HG03135 (cell line): ENCODE measurements at regions not wholly inside any gene's neighbourhood (a gene's known extent, or its start where the extent isn't known, plus 50 kb on each side); places are given as distances from the start of the nearest gene placed in this dataset.

Experiments
- ATAC-seq: cut with Tn5 transposase; IDR thresholded peaks from one replicate; pipeline ENCODE4 v1.9.1; 2021; ENCODE audit warnings: mild to moderate bottlenecking, moderate library complexity; ENCODE audit not compliant: unreplicated experiment

GRCh38 chr6:140957386-140957785 lies 1175.3 kb upstream of the GJE1 start:
- ATAC-seq: no peak

GRCh38 chr6:140956571-140957369 lies 1176.0 kb upstream of the GJE1 start:
- ATAC-seq: no peak

DNA sequence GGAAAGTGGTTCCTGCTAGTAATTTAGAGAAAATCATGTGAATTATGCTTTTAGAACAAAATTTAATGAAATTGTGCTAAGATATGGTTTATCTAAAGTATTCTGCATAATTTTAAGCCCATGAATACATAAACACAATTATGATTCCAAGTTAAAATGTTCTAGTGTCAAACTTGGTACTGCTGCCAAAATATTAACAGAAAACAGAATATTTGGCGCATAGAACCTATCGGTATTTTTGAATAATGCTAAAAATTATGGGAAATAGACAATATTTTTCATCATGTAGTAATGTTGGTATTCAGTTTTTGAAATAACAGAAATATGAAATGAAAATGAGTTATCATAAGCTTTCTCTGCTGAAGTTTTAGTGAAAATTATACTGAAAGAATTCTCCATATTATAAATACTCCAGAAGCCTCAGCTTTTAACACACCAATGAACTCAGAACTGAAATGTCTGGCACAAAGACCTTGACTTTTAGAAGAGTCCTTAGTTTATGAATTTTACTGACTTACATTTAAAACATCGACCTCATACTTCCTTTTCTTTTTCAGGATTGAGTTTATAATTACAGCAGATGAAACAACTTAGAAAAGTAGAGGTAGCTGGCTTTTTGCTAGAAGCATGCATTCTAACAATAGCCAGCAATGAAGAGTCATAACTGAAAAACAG lies 1192.3 kb upstream of the GJE1 start:
- no peak for ATAC-seq

DNA sequence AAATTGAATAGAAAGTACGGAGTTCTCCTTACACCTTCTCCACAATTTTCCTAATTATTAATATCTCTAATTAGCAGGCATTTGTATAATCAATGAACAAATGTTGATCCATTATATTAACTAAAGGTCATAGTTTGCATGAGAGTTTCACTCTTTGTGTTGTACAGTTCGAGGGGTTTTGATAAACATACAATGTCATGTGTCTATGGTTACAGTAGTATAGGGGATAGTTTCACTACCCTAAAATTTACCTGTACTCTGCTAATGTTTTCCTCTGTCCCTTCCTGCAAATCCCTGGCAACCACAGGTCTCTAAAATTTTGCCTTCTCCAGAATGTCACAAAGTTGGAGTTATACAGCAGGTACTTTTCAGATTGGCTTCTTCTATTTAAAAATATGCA lies 1199.8 kb upstream of the GJE1 start:
- ATAC-seq: no peak

- no peak for ATAC-seq
These were observed 1201.1 kb upstream of the GJE1 start for GRCh38 chr6:140931581-140931980.

DNA sequence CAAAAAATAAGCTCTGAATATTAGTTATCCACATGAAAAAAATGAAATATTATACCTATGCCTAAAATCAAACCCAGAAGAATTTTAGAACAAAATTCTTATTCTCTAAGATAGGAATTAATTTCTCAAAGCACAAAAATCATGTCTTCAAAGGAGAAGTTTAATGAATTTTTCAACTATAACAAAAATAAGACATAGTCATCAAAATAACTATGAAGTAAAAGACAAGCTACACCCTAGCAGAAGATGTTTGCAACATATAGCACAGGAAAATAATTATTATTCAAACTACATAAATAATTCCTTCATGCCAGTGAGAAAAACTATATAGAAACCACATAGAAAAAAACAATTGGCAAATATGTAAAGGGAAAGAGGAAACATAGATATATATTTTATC lies 1203.6 kb upstream of the GJE1 start:
- no peak for ATAC-seq

DNA sequence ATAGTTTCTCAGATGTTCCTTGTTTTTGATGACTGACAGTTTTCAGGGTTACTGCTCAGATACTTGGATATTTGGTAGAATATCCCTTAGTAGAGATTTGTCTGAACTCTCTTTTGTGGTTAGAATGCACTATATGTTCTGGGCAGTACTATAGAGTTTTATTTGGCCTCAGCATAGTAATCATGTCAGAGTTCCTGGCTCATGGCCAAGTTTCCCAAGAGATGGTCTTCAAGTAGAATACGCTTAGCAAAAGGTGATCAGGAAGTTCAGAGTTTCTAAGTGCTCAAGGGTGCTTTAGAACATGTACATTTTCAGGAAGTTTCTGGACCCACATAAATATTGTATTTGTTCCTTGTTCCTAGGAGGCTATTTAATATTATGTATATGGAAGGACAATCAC lies 1209.7 kb upstream of the GJE1 start:
- ATAC-seq: no peak

DNA sequence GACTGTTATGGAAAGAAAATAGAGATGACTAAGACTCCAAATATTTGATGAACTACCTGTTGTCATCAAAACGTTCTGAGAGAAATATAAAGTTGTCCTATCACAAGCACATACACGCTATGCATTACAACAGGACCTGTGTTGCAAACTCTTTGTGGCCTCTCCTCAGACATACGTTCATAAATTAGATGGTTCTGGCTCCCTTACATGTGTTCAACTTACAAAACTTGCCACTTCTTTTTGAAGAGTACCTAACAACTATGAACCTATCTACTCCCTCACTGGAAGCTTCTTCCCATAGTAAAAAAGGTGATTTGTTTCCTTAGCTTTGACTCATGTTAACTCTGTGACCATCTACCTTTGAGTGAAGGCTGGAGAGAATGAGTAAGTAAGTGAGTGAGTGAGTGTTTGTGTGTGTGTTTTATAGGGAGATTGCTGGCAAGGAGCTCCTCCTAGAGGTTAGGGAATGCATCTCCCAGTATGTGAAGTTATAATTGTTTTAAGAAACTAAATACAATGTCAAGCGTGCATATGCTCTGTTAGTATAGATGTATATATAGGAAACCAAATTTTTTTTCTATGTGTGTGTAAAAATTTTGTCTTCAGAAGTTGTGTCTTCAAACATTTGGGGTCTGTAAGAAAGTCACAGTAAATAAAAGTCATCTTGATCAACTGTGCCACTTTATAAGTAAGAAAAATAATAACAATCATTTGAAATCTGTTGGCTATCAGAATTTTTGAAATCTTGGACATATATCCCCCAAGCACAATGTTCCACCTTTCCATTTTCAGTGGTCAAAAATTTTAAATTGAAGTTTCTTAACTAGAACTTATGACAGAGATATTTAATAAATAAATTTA lies 1211.1 kb upstream of the GJE1 start:
- no peak for ATAC-seq

DNA sequence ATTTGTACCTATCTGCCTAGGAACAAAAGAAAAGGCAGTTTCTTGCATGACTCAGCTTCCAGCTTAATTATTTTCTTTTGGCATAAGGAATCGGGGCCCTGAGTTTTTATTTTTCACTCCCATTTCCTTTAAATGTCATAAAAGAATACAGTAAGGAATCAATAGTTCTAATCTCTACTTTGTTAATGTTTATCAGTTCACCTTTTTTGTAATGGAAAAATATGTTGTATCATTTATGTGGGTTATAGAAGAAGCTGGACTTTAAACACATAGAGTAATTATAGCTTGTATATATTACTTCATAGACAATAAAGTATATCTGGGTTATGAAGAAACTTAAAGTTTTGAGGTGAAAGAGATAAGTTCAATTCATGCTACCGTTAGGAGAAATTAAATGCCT lies 1214.8 kb upstream of the GJE1 start:
- ATAC-seq: no peak

- ATAC-seq: no peak
These were observed 1217.2 kb upstream of the GJE1 start for GRCh38 chr6:140915551-140915950.

- ATAC-seq: no peak
These were observed 1217.6 kb upstream of the GJE1 start for GRCh38 chr6:140915103-140915502.

- no peak for ATAC-seq
These were observed 1220.0 kb upstream of the GJE1 start for GRCh38 chr6:140912686-140913085.

GRCh38 chr6:140909625-140910024 lies 1223.1 kb upstream of the GJE1 start:
- no peak for ATAC-seq

DNA sequence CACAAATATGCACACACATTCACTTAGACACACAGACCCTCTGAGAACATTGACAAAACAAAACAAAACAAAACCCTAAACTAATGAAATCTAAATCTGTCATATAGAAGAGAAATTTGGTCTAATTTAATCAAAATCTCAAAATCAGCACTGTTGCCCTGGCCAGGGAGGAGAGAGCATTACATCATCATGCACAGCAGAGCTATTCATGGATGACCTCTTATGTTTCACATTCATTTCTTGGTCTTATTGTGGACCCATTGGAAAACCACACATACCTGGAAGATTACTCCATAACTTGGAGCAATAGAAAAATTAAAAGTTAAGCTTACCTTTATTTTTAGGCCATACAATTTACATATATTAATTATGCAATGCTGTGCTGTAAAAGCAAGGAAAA lies 1223.6 kb upstream of the GJE1 start:
- no peak for ATAC-seq

GRCh38 chr6:140908505-140908904 lies 1224.2 kb upstream of the GJE1 start:
- no peak for ATAC-seq

GRCh38 chr6:140907235-140907634 lies 1225.5 kb upstream of the GJE1 start:
- no peak for ATAC-seq

- ATAC-seq: no peak
These were observed 1227.0 kb upstream of the GJE1 start for GRCh38 chr6:140905724-140906123.

- ATAC-seq: no peak
These were observed 1227.7 kb upstream of the GJE1 start for GRCh38 chr6:140905050-140905449.

- no peak for ATAC-seq
These were observed 1234.7 kb upstream of the GJE1 start for GRCh38 chr6:140897804-140898573.

DNA sequence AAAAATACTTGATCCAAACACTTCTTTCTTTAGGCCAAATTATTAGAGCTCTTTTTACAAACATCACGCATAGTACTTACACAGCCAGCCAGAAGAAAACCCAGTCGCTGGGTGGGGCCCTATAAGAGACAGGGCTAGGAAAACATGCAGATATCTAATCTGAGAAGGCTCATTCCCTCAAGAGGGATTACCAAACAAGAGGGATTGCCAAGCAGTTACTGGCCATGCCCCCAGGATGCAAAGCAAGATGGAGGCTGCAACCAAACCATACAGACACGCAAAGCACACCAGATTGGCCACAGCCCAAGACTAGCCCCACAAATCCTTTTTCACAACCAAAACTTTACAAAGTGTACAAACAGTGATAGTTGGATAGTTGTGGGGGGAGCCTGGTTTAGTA lies 1235.4 kb upstream of the GJE1 start:
- no peak for ATAC-seq

DNA sequence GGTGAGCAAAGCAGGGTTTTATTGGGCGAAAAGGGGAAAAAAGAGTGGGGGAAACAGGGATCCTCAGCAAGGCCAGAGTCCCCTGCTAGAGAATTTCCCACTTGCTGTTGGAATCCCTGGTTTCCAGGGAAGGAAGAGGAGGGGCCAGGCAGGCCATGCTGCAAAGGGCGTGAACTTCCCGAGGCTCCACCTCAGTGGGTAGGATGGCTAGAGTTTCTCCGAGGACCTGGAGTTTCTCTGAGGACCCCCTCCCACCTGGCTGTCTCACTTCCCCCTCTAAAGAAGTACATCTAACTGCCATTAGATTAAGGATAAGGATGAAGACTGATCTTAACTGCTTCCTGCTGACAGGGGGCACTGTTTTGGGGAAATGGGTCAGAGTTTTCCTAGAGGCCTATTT lies 1239.3 kb upstream of the GJE1 start:
- no peak for ATAC-seq
